ENCODE measurements at regions not wholly inside any gene's neighbourhood (a gene's known extent, or its start where the extent isn't known, plus 50 kb on each side); places are given as distances from the start of the nearest gene placed in this dataset.

GRCh38 chr5:156000115-156000514 is 326.8 kb upstream of the SGCD start (continued):
- no peak for TF ChIP-seq REST (IDR thresholded peaks at IDR 0.05; ENCODE audit: low read depth)
- TF ChIP-seq ELF1 (IDR thresholded peaks at IDR 0.05; ENCODE audit: borderline replicate concordance, low read depth), result no peak
- TF ChIP-seq, protein P1, sequence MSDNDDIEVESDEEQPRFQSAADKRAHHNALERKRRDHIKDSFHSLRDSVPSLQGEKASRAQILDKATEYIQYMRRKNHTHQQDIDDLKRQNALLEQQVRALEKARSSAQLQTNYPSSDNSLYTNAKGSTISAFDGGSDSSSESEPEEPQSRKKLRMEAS (IDR thresholded peaks at IDR 0.05), result no peak
- no peak for TF ChIP-seq FOSL1 (IDR thresholded peaks at IDR 0.05; ENCODE audit: low read depth)
- TF ChIP-seq EZH2 (IDR thresholded peaks at IDR 0.05), result no peak
- TF ChIP-seq ZFX (IDR thresholded peaks at IDR 0.05), result no peak

DNA sequence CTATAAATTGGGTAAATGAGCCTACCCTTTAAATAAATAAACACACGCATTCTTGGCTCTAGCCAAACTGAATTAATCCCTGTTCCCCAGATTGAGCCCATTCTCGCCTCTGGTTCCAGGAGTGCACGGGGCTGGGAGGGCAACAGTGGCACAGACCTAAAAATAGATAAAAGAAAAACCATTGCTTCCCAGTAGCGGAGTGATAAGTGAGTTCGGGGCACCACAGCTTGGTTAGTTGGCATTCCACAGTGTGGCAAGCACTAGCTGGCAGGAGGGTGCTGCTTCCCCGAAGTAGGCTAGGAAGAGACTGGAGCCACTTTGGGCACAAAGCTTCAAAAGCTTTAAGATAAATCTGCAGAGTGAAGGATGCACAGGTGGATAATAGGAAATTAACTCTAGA is 322.2 kb upstream of the SGCD start:
- H4K20me1 ChIP-seq (ENCODE audit: insufficient read depth), result no peaks in the 10 kb centered on the region
- H3K4me1 ChIP-seq (ENCODE audit: control insufficient read depth in 1 of 2, insufficient read depth in 2 of 2, low read length in 2 of 2), result no peaks in the 10 kb centered on the region
- H3K79me2 ChIP-seq (ENCODE audit: insufficient read depth, low read length), result no peaks in the 10 kb centered on the region
- no peak for TF ChIP-seq RAD21 (IDR thresholded peaks at IDR 0.05; ENCODE audit: low read depth)
- RAD21 ChIA-PET (ENCODE audit: low non-redundant PET in 1 of 2, low total read pairs in 2 of 2, uncharacterized antibody in 2 of 2, unreplicated experiment in 2 of 2), result no interaction called here
- H3K27ac ChIP-seq (ENCODE audit: low read depth, low read length), result no peak overlapping the region
- no peaks in the 10 kb centered on the region for H3K36me3 ChIP-seq (ENCODE audit: control insufficient read depth in 1 of 2, insufficient read depth in 2 of 2, low read length in 2 of 2)
- no peak overlapping the region for H3K4me3 ChIP-seq (replicated peaks in 1 of 2; ENCODE audit: low read depth in 1 of 2, low read length in 2 of 2)
- no peak overlapping the region for H3K4me2 ChIP-seq (ENCODE audit: low read length)
- no peaks in the 10 kb centered on the region for H3K27me3 ChIP-seq (ENCODE audit: insufficient read depth, low read length)
- DNase-seq (ENCODE audit: low read depth, low spot score), result no peak
- CTCF ChIA-PET, result no interaction called here
- H2AFZ ChIP-seq (ENCODE audit: low read depth, low read length, poor library complexity, severe bottlenecking), result no peak overlapping the region
- peaks cover 3 to 6% of the 10 kb centered on the region in 2 experiments; a peak in 1 of 4 replicates for H3K9me3 ChIP-seq (ENCODE audit: control insufficient read depth in 1 of 2, insufficient read depth in 1 of 2, low read depth in 1 of 2, low read length in 2 of 2)
- intact Hi-C loops (cut with micrococcal nuclease), result no loop called here
- POLR2A ChIA-PET, result no interaction called here
- H3K9ac ChIP-seq (ENCODE audit: low read length), result no peak overlapping the region
- H3K9me2 ChIP-seq (ENCODE audit: insufficient read depth), result no peaks in the 10 kb centered on the region
- no TSS peak for BruUV-seq (replicated peaks)
- no peak for ATAC-seq
